LNCAP (cell line): ENCODE measurements at regions not wholly inside any gene's neighbourhood (a gene's known extent, or its start where the extent isn't known, plus 50 kb on each side); places are given as distances from the start of the nearest gene placed in this dataset.

Source experiments
- TF ChIP-seq, protein P1 (sequence below): fragments of 450-650 bp; IDR thresholded peaks from 2 replicates; pipeline ENCODE4 v1.5.1; 2017; ENCODE audit warnings: mild to moderate bottlenecking

GRCh38 chr20:39777610-39778009 is 815.5 kb downstream of the DHX35 start:
- TF ChIP-seq, protein P1, sequence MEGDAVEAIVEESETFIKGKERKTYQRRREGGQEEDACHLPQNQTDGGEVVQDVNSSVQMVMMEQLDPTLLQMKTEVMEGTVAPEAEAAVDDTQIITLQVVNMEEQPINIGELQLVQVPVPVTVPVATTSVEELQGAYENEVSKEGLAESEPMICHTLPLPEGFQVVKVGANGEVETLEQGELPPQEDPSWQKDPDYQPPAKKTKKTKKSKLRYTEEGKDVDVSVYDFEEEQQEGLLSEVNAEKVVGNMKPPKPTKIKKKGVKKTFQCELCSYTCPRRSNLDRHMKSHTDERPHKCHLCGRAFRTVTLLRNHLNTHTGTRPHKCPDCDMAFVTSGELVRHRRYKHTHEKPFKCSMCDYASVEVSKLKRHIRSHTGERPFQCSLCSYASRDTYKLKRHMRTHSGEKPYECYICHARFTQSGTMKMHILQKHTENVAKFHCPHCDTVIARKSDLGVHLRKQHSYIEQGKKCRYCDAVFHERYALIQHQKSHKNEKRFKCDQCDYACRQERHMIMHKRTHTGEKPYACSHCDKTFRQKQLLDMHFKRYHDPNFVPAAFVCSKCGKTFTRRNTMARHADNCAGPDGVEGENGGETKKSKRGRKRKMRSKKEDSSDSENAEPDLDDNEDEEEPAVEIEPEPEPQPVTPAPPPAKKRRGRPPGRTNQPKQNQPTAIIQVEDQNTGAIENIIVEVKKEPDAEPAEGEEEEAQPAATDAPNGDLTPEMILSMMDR: no peak

GRCh38 chr20:39775110-39775509 is 813.0 kb downstream of the DHX35 start:
- TF ChIP-seq, protein P1: no peak

DNA sequence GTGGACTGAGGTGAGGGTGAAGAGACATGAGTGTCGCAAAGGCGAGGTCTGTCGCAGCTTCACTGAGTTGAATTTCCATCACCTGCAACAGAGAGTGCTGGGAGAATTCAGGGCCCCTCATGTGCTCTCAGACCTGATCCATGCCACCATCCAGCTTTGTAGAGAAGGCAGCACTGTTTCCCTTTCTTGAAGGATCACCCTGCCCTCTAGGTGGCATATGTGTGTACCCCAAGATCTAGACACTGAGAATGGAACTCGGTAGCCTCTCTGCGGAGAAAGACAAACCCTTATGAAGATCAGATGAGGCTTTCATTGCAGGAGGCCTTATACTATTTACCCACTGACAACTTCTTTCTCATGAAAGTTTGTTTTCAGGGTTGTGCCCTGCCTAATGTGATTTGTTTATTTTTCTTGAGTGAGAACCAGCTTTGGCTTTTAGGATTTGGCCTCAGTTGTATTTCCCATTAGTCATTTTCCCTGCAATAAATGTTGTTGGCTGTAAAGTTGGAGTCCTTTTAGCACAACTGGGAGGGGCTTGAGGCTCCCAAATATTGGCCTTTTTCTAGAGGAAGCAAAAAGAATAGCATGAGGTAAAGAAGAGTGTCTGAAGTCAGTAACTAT is 811.3 kb downstream of the DHX35 start:
- TF ChIP-seq, protein P1: peak; percentile 7; the same call in 1 of the 2 replicates

- TF ChIP-seq, protein P1: no peak
Observed at GRCh38 chr20:39767352-39767751, 805.2 kb downstream of the DHX35 start.

GRCh38 chr20:39766333-39766732 is 804.2 kb downstream of the DHX35 start:
- TF ChIP-seq, protein P1: no peak

DNA sequence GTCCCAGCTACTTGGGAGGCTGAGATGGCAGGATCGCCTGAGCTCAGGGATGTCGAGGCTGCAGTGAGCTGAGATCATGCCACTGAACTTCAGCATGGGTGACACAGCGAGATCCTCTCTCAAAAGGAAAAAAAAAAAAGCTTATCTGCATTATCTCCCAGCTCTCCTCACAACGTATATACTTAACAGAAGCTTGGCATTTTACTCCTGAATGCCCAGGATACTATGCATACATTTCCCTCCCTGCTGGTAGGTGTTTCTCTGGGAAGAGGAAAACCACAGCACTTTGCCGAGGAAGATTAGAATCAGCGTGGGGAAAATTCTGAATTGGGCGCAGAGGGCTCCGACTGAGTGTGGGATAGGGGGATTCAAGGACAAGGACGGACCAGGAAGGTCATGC is 800.6 kb downstream of the DHX35 start:
- TF ChIP-seq, protein P1: no peak

DNA sequence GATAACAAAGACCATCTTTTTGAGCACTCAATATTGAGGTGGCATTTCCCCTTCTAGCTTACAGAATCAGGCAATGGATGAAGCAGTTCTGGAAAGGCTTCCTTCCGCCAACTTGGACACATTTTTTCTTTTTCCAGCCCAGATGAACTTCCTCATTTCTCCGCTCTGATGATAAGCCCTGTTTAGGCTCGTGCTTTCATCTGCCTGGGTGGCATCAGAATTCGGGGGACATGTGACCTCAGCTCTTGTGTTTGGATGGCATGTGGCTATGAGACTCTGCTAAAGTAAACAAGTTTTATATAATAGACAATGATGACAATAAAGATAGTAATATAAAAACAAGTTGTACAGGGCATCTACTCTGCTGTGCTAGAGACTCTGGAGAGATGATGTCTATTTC is 796.7 kb downstream of the DHX35 start:
- TF ChIP-seq, protein P1: no peak

DNA sequence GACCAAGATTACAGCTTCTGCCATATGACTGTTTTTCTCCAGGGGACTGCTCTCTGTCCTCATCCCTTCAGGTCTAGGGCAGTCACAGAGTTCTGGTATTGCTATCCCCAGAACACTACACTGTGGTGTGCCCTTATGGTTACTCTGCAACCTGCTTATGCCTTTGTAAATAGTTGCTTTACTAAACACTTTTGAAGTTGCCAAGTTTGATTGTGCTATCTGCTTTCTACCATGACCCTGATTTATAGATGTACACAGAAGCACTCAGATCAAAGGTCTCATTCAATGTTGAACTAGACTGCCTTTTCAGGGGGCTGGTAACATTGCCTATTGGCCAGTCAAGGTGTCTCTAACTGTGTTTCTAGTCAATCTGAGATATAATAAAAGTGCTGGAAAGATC is 794.7 kb downstream of the DHX35 start:
- TF ChIP-seq, protein P1: no peak
